ENCODE measurements at regions not wholly inside any gene's neighbourhood (a gene's known extent, or its start where the extent isn't known, plus 50 kb on each side); places are given as distances from the start of the nearest gene placed in this dataset.

DNA sequence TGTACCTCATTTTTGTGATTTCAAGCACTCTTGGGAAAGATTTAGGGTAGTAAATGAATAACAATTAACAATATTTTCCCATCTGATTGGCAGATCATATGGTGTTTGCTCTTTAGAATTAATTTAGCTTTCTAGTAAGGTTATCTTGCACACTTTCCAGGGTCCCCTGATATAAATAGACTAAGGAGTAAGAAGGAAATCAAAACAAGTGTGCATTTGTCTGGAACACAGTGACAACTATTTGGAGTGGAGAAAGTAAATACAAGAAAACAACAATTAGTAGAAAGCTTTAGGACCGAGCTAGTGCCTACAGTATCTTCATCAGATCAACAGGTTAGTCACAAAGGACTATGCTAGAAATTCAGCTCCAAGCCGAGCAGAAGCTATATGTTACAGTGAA is 429.5 kb downstream of the COG6 start:
- no peaks in the 10 kb centered on the region for H3K9me1 ChIP-seq (ENCODE audit: control insufficient read depth, extremely low read depth, insufficient read depth, low read length)
- H3K9me3 ChIP-seq (ENCODE audit: control insufficient read depth, low read depth, low read length): no peaks in the 10 kb centered on the region
- H3K27ac ChIP-seq (ENCODE audit: control insufficient read depth, insufficient read depth, low read length): no peak overlapping the region
- no peak overlapping the region for H2AFZ ChIP-seq (ENCODE audit: control insufficient read depth, low read length)
- no peak overlapping the region for H3K4me3 ChIP-seq (ENCODE audit: control insufficient read depth in 2 of 3, extremely low read depth in 1 of 3, insufficient read depth in 2 of 3, low read depth in 1 of 3, low read length in 3 of 3)
- dilution Hi-C loops (cut with MboI; ENCODE audit: extremely low pct_ligation_motif_present, low sequenced_read_pairs): no loop called here
- H3K36me3 ChIP-seq (ENCODE audit: control insufficient read depth in 2 of 2, extremely low read depth in 1 of 2, insufficient read depth in 2 of 2, low read length in 2 of 2): no peaks in the 10 kb centered on the region
- TF ChIP-seq, protein P1, sequence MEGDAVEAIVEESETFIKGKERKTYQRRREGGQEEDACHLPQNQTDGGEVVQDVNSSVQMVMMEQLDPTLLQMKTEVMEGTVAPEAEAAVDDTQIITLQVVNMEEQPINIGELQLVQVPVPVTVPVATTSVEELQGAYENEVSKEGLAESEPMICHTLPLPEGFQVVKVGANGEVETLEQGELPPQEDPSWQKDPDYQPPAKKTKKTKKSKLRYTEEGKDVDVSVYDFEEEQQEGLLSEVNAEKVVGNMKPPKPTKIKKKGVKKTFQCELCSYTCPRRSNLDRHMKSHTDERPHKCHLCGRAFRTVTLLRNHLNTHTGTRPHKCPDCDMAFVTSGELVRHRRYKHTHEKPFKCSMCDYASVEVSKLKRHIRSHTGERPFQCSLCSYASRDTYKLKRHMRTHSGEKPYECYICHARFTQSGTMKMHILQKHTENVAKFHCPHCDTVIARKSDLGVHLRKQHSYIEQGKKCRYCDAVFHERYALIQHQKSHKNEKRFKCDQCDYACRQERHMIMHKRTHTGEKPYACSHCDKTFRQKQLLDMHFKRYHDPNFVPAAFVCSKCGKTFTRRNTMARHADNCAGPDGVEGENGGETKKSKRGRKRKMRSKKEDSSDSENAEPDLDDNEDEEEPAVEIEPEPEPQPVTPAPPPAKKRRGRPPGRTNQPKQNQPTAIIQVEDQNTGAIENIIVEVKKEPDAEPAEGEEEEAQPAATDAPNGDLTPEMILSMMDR (optimal IDR thresholded peaks at IDR 0.05 in 1 of 3, IDR thresholded peaks at IDR 0.05 in 1 of 3, conservative IDR thresholded peaks at IDR 0.05 in 1 of 3; ENCODE audit: extremely low read depth in 1 of 3, insufficient read depth in 2 of 3, low read length in 3 of 3): no peak
- TF ChIP-seq EZH2 (IDR thresholded peaks at IDR 0.05; ENCODE audit: low read length): no peak
- no peak overlapping the region for H3K4me2 ChIP-seq (ENCODE audit: control insufficient read depth, extremely low read depth, insufficient read depth, low read depth, low read length)
- no peaks in the 10 kb centered on the region for H3K27me3 ChIP-seq (ENCODE audit: control insufficient read depth, extremely low read depth, insufficient read depth, low read length)
- no peaks in the 10 kb centered on the region for H3K79me2 ChIP-seq (ENCODE audit: control insufficient read depth, insufficient read depth, low read length)
- H3K9ac ChIP-seq (ENCODE audit: control insufficient read depth, extremely low read depth, insufficient read depth, low read length): no peak overlapping the region
- FAIRE-seq (no peak), DNase-seq (ENCODE audit: low read depth, low spot score) (no peak)
- H3K4me1 ChIP-seq (ENCODE audit: control insufficient read depth, extremely low read depth, insufficient read depth, low read length): peaks cover 9% of the 10 kb centered on the region
- H4K20me1 ChIP-seq (ENCODE audit: control insufficient read depth, extremely low read depth, insufficient read depth, low read length): no peaks in the 10 kb centered on the region

GRCh38 chr13:40087091-40088002 is 431.9 kb downstream of the COG6 start:
- Histone ChIP-seq H3K36me3 (ENCODE audit: control insufficient read depth in 2 of 2, extremely low read depth in 1 of 2, insufficient read depth in 2 of 2, low read length in 2 of 2) (no peaks in the 10 kb centered on the region), H3K9me3 (ENCODE audit: control insufficient read depth, low read depth, low read length) (no peaks in the 10 kb centered on the region), H3K4me1 (ENCODE audit: control insufficient read depth, extremely low read depth, insufficient read depth, low read length) (peaks cover 9% of the 10 kb centered on the region), H3K79me2 (ENCODE audit: control insufficient read depth, insufficient read depth, low read length) (no peaks in the 10 kb centered on the region), H4K20me1 (ENCODE audit: control insufficient read depth, extremely low read depth, insufficient read depth, low read length) (no peaks in the 10 kb centered on the region), H3K9me1 (ENCODE audit: control insufficient read depth, extremely low read depth, insufficient read depth, low read length) (no peaks in the 10 kb centered on the region), H3K4me3 (ENCODE audit: control insufficient read depth in 2 of 3, extremely low read depth in 1 of 3, insufficient read depth in 2 of 3, low read depth in 1 of 3, low read length in 3 of 3) (no peak overlapping the region), H3K27me3 (ENCODE audit: control insufficient read depth, extremely low read depth, insufficient read depth, low read length) (no peaks in the 10 kb centered on the region), H3K27ac (ENCODE audit: control insufficient read depth, insufficient read depth, low read length) (no peak overlapping the region), H3K9ac (ENCODE audit: control insufficient read depth, extremely low read depth, insufficient read depth, low read length) (no peak overlapping the region), H3K4me2 (ENCODE audit: control insufficient read depth, extremely low read depth, insufficient read depth, low read depth, low read length) (no peak overlapping the region), H2AFZ (ENCODE audit: control insufficient read depth, low read length) (peak overlapping the region; percentile 14)
- TF ChIP-seq, protein P1 (optimal IDR thresholded peaks at IDR 0.05 in 1 of 3, IDR thresholded peaks at IDR 0.05 in 1 of 3, conservative IDR thresholded peaks at IDR 0.05 in 1 of 3; ENCODE audit: extremely low read depth in 1 of 3, insufficient read depth in 2 of 3, low read length in 3 of 3): no peak
- TF ChIP-seq EZH2 (IDR thresholded peaks at IDR 0.05; ENCODE audit: low read length): no peak
- dilution Hi-C loops (cut with MboI; ENCODE audit: extremely low pct_ligation_motif_present, low sequenced_read_pairs): no loop called here
- FAIRE-seq (no peak), DNase-seq (ENCODE audit: low read depth, low spot score) (no peak)

Measured in keratinocyte (primary cell).